ENCODE measurements at regions not wholly inside any gene's neighbourhood (a gene's known extent, or its start where the extent isn't known, plus 50 kb on each side); places are given as distances from the start of the nearest gene placed in this dataset.

- no peak for DNase-seq
These were observed 503.4 kb downstream of the PLXNA4 start for GRCh38 chr7:132072873-132073272.

GRCh38 chr7:132072165-132072564 is 504.1 kb downstream of the PLXNA4 start:
- no peak for DNase-seq

- no peak for DNase-seq
These were observed 507.0 kb downstream of the PLXNA4 start for GRCh38 chr7:132069306-132069705.

- DNase-seq = no peak
These were observed 509.5 kb downstream of the PLXNA4 start for GRCh38 chr7:132066761-132067171.

GRCh38 chr7:132065989-132066603 is 509.7 kb upstream of the PODXL start:
- DNase-seq = no peak

GRCh38 chr7:132065193-132065988 is 509.0 kb upstream of the PODXL start:
- DNase-seq = no peak

- DNase-seq = no peak
These were observed 507.4 kb upstream of the PODXL start for GRCh38 chr7:132063800-132064199.

GRCh38 chr7:132061937-132062336 is 505.5 kb upstream of the PODXL start:
- no peak for DNase-seq

GRCh38 chr7:132059141-132059540 is 502.7 kb upstream of the PODXL start:
- no peak for DNase-seq

GRCh38 chr7:132055336-132056120 is 499.1 kb upstream of the PODXL start:
- DNase-seq = no peak

GRCh38 chr7:132053871-132054270 is 497.4 kb upstream of the PODXL start:
- no peak for DNase-seq

- DNase-seq = no peak
These were observed 494.9 kb upstream of the PODXL start for GRCh38 chr7:132051311-132051710.

- DNase-seq = no peak
These were observed 493.3 kb upstream of the PODXL start for GRCh38 chr7:132049462-132050304.

GRCh38 chr7:132045481-132045980 is 489.1 kb upstream of the PODXL start:
- DNase-seq = no peak

- no peak for DNase-seq
These were observed 488.6 kb upstream of the PODXL start for GRCh38 chr7:132045002-132045401.

GRCh38 chr7:132044247-132044646 is 487.8 kb upstream of the PODXL start:
- DNase-seq = no peak

- no peak for DNase-seq
These were observed 484.7 kb upstream of the PODXL start for GRCh38 chr7:132041108-132041507.

- no peak for DNase-seq
These were observed 479.3 kb upstream of the PODXL start for GRCh38 chr7:132035517-132036362.

GRCh38 chr7:132034748-132035416 is 478.5 kb upstream of the PODXL start:
- DNase-seq = no peak

GRCh38 chr7:132030883-132031282 is 474.5 kb upstream of the PODXL start:
- no peak for DNase-seq

GRCh38 chr7:132030086-132030568 is 473.7 kb upstream of the PODXL start:
- no peak for DNase-seq

Data from NCI-H2029 treated with DMSO at 0.1 percent for 48 hours (cell line).